ENCODE measurements at regions not wholly inside any gene's neighbourhood (a gene's known extent, or its start where the extent isn't known, plus 50 kb on each side); places are given as distances from the start of the nearest gene placed in this dataset.

DNA sequence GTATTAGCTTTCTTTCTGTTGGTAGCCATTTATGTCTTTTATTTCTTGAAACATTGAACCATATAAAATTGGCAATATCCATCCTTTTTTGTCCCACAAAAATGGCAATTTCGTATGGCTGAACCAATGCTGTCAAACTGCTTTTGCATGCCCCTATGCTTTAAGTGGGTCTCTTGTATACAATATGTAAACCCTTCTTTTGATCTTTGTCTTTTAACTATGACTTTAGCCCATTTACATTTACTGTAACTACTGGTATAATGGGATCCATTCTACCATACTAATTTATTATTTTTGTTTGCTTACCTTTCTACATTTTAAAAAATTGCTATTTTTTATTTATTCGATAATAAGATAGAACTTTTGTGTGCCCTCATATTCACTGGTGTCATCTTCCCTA lies 93.4 kb downstream of the TENT4A start:
- ATAC-seq (replicated peaks) (no peak), DNase-seq (no peak)
- Mint-ChIP-seq H3K9me3 (peaks cover 5 to 6% of the 10 kb centered on the region in 2 donors), H3K27me3 (peaks cover 51 to 62% of the 10 kb centered on the region in 2 donors), H3K27ac (no peak overlapping the region), H3K4me3 (no peak overlapping the region), H3K36me3 (ENCODE audit: insufficient read depth) (no peaks in the 10 kb centered on the region), H3K4me1 (ENCODE audit: low read depth in 2 of 2) (no peaks in the 10 kb centered on the region)

DNA sequence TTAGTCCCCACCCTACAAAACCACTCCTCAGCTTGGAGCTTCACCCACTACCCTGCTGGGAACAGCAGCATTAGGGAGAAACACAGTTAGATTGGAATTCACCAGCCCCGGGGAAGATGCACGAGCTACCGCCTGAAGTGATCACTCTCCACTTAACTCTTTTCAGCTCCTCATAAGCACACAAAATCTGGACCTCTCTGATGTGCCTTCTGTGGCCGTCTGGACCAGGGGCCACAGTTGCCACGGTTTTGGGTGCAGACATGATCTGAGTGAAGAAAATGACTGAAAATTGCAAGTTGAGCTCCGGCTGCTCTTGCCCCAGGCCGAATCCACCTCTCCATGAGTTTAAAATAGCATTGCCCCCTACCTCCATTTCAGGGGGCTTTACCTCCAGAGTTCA lies 95.2 kb downstream of the TENT4A start:
- no peak for ATAC-seq (replicated peaks)
- Mint-ChIP-seq H3K36me3 (ENCODE audit: insufficient read depth) (no peaks in the 10 kb centered on the region), H3K4me1 (ENCODE audit: low read depth in 2 of 2) (no peaks in the 10 kb centered on the region), H3K27me3 (peaks cover 48 to 53% of the 10 kb centered on the region in 2 donors), H3K4me3 (no peak overlapping the region), H3K9me3 (peaks cover 5 to 6% of the 10 kb centered on the region in 2 donors), H3K27ac (no peak overlapping the region)
- DNase-seq: no peak

DNA sequence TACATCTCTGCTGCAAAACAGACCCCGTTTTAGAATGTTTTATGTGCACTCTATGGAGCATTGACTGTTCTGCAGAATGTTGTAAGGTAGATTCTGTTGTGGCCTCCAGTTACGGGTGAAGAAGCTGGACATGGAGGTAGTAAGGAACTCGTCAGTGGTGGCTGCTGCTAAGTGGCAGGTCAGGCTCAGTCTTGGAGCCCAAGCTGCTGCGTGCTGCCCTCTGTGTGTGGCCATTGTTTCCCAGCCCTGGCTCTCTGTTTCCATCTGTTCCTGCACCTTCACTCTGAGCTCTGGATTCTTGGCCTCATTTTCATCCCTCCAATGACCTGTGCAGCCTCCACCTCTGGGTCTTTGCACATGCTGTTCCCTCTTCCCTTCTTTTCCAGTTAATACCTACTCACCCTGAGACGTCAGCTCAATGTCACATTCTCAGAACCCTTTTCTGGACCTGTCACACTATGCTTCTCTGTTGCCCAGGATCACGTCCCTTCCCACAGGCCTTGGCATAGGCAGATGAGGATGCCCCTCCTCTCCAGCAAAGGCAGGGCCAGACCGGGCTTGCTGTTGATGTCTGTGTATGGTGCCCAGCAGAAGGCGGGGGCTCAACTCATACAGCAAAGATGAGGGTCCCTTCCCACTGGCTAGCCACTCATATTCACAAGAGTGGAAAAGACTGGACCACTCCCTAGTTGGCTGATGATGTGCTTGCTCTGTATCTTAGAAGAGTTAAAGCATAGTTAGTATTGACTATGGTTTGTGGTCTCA lies 97.6 kb downstream of the TENT4A start:
- H3K9me3 Mint-ChIP-seq: peaks cover 5 to 6% of the 10 kb centered on the region in 2 donors
- H3K4me3 Mint-ChIP-seq: no peak overlapping the region
- H3K4me1 Mint-ChIP-seq (ENCODE audit: low read depth in 2 of 2): no peaks in the 10 kb centered on the region
- H3K27me3 Mint-ChIP-seq: peaks cover 38 to 47% of the 10 kb centered on the region in 2 donors
- DNase-seq (no peak), ATAC-seq (replicated peaks) (no peak)
- H3K27ac Mint-ChIP-seq: no peak overlapping the region
- H3K36me3 Mint-ChIP-seq (ENCODE audit: insufficient read depth): no peaks in the 10 kb centered on the region

DNA sequence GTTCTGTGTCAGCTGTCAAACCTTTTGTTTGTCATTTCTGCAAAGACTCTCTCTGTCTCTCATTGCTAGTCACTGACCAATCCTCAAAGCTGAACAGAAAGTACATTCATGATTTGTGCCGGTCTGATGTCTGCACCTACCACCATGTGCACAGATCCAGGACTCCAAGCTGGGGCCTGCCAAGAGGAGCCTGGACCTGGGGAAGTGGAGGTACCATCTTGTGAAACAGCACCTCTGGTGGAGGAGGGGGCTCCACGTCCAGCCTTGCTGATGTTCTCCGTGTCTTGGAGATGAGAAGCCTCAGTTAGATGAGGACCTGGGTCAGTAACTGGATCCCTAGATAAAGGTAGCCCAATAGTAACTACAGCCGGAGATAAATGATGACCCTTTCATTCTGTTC lies 98.9 kb downstream of the TENT4A start:
- no peak for ATAC-seq (replicated peaks)
- H3K27me3 Mint-ChIP-seq: peaks cover 35 to 51% of the 10 kb centered on the region in 2 donors

DNA sequence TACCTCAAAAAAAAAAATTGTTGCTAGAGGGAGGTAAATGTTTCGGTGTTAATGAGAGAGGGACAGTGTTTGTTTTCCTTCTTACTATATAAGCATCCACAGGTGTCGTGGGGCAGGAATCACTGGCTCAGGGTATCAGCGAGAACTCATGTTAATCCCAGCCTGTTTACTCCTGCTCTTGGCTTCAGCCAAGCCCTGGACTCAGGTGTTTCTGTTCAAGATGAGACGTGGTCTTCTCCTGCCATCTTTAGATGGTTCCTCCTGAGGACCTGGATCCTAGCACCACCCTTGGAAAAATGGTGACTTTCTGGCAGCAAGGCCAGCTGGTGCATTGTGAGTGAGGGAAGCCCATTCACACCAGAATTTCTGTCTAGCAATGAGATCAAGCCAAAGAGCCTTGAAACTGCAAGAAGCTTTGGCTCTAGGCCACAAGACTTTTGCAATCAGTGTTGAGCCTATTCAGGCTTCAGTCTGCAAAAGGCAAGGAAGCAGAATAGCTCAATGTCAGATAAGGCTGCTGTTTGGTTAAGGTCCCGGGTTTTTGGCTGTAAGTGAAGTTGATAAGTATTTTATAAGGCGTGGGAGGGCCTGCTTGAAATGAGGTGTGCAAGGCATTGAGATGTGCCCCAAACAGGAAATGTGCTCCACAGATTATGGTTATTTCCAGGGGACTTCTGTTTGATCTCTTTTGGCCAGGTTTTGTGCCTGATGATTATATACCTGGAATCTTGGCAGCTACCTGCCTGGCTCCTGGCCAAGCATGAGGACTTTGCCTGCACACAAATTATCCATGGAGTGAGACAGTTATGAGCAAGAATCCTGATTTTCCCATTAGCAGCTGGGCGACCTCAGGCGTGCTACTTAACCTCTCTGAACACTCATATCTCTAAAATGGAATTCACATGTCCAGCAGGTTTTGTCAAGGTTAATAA lies 99.8 kb downstream of the TENT4A start:
- ATAC-seq (replicated peaks): no peak
- H3K27ac Mint-ChIP-seq: no peak overlapping the region
- no peak overlapping the region for H3K4me3 Mint-ChIP-seq
- no peaks in the 10 kb centered on the region for H3K4me1 Mint-ChIP-seq (ENCODE audit: low read depth in 2 of 2)
- peaks cover 31 to 59% of the 10 kb centered on the region in 2 donors for H3K27me3 Mint-ChIP-seq
- no peak for DNase-seq
- H3K9me3 Mint-ChIP-seq: no peaks in the 10 kb centered on the region
- H3K36me3 Mint-ChIP-seq (ENCODE audit: insufficient read depth): no peaks in the 10 kb centered on the region

More for the DNA sequence above, 98.9 kb downstream of the TENT4A start:
- Mint-ChIP-seq H3K9me3 (peaks cover 0 to 2% of the 10 kb centered on the region in 2 donors), H3K4me3 (no peak overlapping the region), H3K36me3 (ENCODE audit: insufficient read depth) (no peaks in the 10 kb centered on the region), H3K4me1 (ENCODE audit: low read depth in 2 of 2) (no peaks in the 10 kb centered on the region), H3K27ac (no peak overlapping the region)
- no peak for DNase-seq

DNA sequence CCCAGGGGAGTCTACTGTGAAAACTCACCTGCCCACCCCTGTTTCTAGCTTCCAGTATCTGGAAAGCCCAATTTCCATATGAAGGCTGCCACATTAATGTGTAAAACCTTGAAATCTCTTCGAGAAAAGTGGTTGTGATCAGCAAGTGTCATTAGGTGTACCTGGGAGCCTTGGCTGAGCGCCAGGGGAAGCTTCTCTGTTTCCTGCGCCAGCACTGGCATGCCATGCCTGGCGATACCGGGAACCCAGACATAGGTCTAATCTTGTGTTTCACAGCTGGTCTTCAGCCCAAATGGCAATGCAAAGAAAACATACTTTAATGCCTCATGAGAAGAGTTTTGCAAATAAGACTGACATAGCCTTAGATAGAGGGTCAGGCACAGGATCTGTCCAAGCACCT lies 101.6 kb downstream of the TENT4A start:
- Mint-ChIP-seq H3K27ac (no peak overlapping the region), H3K27me3 (peaks cover 32 to 76% of the 10 kb centered on the region in 2 donors), H3K36me3 (ENCODE audit: insufficient read depth) (no peaks in the 10 kb centered on the region), H3K9me3 (no peaks in the 10 kb centered on the region), H3K4me1 (ENCODE audit: low read depth in 2 of 2) (no peaks in the 10 kb centered on the region), H3K4me3 (no peak overlapping the region)
- ATAC-seq (replicated peaks) (no peak), DNase-seq (no peak)

DNA sequence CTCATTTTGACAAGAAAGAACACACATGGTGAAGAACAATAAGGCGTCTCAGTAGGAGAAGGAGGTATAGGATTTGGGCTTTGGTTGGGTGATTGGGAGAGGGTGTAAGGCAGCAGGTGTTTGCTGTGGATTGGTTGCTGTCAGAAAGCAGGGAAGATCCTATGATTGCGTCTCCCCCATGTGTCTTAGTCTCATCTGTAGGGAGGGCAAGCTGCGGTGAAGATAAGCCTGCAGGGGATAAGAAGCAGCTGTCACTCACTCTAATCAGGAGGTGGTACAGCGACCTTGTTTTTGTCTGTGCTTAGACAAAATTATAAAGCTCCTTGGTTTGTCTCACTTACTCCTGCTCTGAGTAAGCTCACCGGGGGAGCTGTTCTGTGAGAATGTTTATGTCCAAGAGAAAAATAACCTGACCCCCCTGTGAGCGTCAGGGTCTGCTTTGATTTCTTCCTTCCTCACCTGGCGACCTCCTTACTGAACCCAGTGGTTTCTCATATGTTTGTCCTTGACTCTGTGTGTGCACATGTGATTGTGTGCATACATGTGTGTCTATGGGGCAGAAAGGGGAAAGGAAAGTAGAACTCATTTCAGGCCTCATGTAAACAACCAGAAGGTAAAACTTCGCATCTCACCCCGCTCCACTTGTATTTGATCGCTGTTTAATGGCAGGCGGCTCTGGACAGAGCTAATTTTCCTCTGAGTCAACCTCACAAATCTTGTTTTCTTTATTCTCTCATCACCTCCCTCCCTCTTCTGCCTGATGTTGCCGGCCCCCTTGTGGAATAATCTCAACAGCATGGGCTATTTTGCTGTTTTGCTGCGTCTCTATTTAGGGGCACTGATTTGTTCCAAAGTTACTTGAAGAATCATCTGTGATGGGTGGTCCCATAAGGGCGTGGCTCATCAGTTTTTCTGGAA lies 105.6 kb downstream of the TENT4A start:
- Mint-ChIP-seq H3K9me3 (peaks cover 6 to 17% of the 10 kb centered on the region in 2 donors), H3K4me3 (no peak overlapping the region), H3K4me1 (ENCODE audit: low read depth in 2 of 2) (peaks cover 0 to 4% of the 10 kb centered on the region in 2 donors), H3K27me3 (peaks cover 32 to 65% of the 10 kb centered on the region in 2 donors), H3K36me3 (ENCODE audit: insufficient read depth) (no peaks in the 10 kb centered on the region), H3K27ac (no peak overlapping the region)
- no peak for DNase-seq
- ATAC-seq (replicated peaks): no peak

DNA sequence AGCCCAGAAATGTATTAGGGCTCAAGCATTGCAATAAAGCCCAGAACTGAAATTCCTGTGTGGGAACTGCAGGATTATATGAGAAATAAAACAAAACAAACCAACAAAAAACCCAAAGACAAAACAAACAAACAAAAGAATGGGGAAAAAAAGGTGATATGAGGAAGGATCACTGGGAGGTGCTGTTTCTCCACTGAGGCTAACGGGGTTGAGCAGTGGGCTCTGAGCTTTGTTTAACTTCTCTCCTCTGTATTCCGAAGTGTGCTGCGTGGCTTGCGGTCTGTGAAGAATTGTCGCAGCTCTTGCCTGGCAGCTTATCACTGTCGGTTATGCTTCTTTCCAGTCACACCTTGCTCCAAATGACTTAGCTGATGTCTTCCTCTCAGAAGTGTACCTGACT lies 106.3 kb downstream of the TENT4A start:
- peaks cover 0 to 4% of the 10 kb centered on the region in 2 donors for H3K4me1 Mint-ChIP-seq (ENCODE audit: low read depth in 2 of 2)

DNA sequence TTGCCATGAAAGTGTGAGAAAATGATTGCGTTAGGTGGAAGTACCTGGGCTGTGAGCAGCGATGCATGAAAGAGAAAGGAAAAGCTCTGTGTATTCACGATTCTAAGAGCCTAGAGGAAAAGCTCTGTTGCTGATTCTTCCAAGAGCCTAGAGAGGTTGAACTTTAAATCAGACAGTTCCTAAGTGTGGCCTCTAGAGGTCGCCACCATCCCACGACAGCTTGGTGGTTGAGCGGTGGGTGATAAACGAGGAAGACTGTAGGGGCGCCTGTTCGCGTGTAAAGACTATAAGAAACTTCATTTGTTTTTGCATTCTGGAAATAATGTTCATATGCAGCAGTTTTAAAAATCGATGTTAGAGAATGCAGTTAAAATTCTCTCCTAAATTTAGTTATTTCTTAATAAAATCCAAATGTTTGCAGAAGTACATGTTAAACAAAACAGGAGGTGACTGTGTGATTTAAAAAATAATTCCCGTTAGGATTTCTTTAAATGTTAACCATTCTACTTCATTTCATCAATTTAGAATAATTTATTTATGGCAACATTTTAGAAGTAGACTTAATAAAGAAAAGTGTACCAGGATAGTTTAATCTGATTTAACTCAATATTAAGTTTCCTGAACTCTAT lies 107.7 kb downstream of the TENT4A start:
- peak; percentile 60 for ATAC-seq (replicated peaks)
- H3K4me1 Mint-ChIP-seq (ENCODE audit: low read depth in 2 of 2): peaks cover 0 to 4% of the 10 kb centered on the region in 2 donors
- peak overlapping the region in 1 of 2 donors; percentile 11 for H3K4me3 Mint-ChIP-seq
- peaks cover 6 to 17% of the 10 kb centered on the region in 2 donors for H3K9me3 Mint-ChIP-seq
- H3K27me3 Mint-ChIP-seq: peaks cover 28 to 60% of the 10 kb centered on the region in 2 donors
- H3K36me3 Mint-ChIP-seq (ENCODE audit: insufficient read depth): no peaks in the 10 kb centered on the region
- no peak overlapping the region for H3K27ac Mint-ChIP-seq
- DNase-seq: peak; percentile 23 to 37 (median 30)

More for the DNA sequence above, 106.3 kb downstream of the TENT4A start:
- H3K36me3 Mint-ChIP-seq (ENCODE audit: insufficient read depth): no peaks in the 10 kb centered on the region
- peaks cover 6 to 17% of the 10 kb centered on the region in 2 donors for H3K9me3 Mint-ChIP-seq
- no peak for DNase-seq
- H3K27me3 Mint-ChIP-seq: peaks cover 32 to 65% of the 10 kb centered on the region in 2 donors
- no peak overlapping the region for H3K4me3 Mint-ChIP-seq
- H3K27ac Mint-ChIP-seq: no peak overlapping the region
- no peak for ATAC-seq (replicated peaks)

DNA sequence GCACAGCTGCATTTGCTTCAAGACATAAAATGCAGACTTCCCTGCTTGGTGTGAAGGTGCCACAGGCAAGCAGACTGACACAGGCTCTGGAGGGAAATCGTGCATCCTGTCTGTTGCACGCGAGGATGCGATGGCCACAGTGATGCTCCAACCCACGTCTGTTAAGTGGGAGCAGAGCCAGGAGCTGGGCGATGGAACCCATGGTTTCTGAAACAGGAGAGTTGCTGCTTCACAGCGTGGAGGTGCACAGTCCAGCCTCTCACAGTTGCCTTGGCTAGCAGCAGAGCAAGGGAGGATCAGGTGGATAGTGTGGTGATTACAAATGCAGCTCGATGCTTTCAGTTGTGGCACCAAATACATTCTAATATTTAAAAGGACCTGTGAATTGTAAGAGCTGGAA lies 108.8 kb downstream of the TENT4A start:
- DNase-seq (no peak), ATAC-seq (replicated peaks) (no peak)
- Mint-ChIP-seq H3K27me3 (peaks cover 26 to 56% of the 10 kb centered on the region in 2 donors), H3K4me1 (ENCODE audit: low read depth in 2 of 2) (peaks cover 0 to 4% of the 10 kb centered on the region in 2 donors), H3K27ac (no peak overlapping the region), H3K4me3 (no peak overlapping the region), H3K36me3 (ENCODE audit: insufficient read depth) (no peaks in the 10 kb centered on the region), H3K9me3 (peaks cover 6 to 17% of the 10 kb centered on the region in 2 donors)

DNA sequence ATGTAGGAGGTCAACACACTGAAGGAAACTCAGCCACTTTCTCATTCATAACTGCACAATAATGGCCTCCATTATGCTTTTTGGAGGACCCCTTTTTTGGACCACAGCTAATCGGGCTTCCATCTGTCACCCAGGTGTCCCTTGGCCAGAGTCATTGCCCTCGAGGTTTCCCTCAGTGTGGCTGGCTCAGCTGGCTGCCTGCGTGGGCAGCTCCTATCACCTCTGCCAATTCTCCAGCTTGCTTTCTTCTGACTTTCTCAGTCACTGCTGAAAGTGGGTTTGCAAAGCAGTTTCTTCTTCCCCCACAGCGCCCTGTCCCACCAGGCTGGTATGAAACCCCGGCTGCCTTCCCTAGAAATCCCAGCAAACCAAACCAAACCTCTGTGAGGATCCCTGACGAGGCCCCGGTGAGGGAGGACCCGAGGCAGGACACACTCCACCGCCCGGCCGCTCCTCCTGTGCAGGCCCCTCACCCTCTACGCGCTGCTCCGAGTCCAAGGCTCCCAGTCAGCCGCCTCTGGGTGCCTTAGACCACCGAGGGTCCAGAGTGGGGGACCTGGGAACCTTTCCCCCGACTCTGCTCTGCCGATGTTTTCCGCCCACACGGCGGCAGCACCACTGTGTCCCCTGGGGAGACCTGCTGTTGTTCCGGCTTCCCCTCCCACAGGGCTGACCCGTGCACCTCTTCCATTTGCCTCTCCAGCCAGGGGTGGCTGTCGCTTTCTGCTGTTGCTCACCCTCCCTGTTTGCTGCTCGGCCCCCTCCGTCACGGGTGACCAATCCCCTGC lies 109.5 kb downstream of the TENT4A start:
- H3K4me3 Mint-ChIP-seq: no peak overlapping the region
- H3K36me3 Mint-ChIP-seq (ENCODE audit: insufficient read depth): no peaks in the 10 kb centered on the region
- DNase-seq: no peak
- H3K9me3 Mint-ChIP-seq: peaks cover 6 to 17% of the 10 kb centered on the region in 2 donors
- peaks cover 26 to 51% of the 10 kb centered on the region in 2 donors for H3K27me3 Mint-ChIP-seq
- H3K27ac Mint-ChIP-seq: no peak overlapping the region
- H3K4me1 Mint-ChIP-seq (ENCODE audit: low read depth in 2 of 2): peaks cover 6% of the 10 kb centered on the region in 2 donors
- no peak for ATAC-seq (replicated peaks)

DNA sequence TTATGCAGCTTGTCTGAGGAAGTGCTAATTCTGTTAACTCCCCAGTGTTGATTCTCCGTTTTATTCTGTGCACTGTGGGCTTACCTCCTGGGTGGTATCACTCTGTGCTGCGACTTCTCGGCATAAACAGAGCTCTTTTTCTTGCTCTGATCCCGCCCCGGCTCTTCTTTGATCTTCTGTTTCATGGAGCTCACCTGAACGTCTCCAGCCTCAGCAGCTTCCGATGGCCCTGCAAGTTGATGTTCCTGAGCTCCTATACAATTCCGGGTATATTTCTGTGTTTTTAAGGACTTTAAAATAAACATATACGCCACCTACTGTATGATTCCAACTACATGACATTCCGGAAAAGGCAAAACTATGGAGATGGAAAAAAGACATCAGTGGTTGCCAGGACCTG lies 110.8 kb downstream of the TENT4A start:
- peaks cover 6 to 17% of the 10 kb centered on the region in 2 donors for H3K9me3 Mint-ChIP-seq
- no peak overlapping the region for H3K4me3 Mint-ChIP-seq
- H3K4me1 Mint-ChIP-seq (ENCODE audit: low read depth in 2 of 2): peaks cover 11 to 16% of the 10 kb centered on the region in 2 donors
- DNase-seq: no peak
- no peak overlapping the region for H3K27ac Mint-ChIP-seq
- no peak for ATAC-seq (replicated peaks)
- H3K36me3 Mint-ChIP-seq (ENCODE audit: insufficient read depth): no peaks in the 10 kb centered on the region
- peaks cover 15 to 39% of the 10 kb centered on the region in 2 donors for H3K27me3 Mint-ChIP-seq
